Naive thymus-derived CD8-positive, alpha-beta T cell (primary cell): ENCODE measurements at regions not wholly inside any gene's neighbourhood (a gene's known extent, or its start where the extent isn't known, plus 50 kb on each side); places are given as distances from the start of the nearest gene placed in this dataset.

Experiments used
- ATAC-seq, 2 donors: fragments of 150-1000 bp; cut with Tn5 transposase in 1 of 2; sonication (Bioruptor Pico), chemical (Tn5 transposase) in 1 of 2; 1 replicate in 1 of 2; 2 replicates in 1 of 2; pipeline ENCODE4 v1.10.0; 2021; ENCODE audit warnings: mild to moderate bottlenecking in 2 of 2, moderate library complexity in 2 of 2
- POLR2A ChIA-PET: fragments of 350-600 bp; sonication (Branson Sonifier 250); formaldehyde crosslinking; loops from one replicate; lab custom pipeline; 2021; ENCODE audit warnings: antibody characterized with exemption; lab: Charles Lee
- DNase-seq, 10 donors: peaks; one replicate each; pipeline versions ENCODE4 v3.0.0 to v3.0.0-alpha.2; 2020 to 2022
- H3K27ac Mint-ChIP-seq, 10 donors: one replicate each; pipeline ENCODE4 v1.8.0; 2020 to 2022; ENCODE audit warnings: mild to moderate bottlenecking in 10 of 10, mixed read lengths in 10 of 10, moderate library complexity in 4 of 10, inconsistent platforms in 1 of 10
- H3K27me3 Mint-ChIP-seq, 5 donors: one replicate each; pipeline ENCODE4 v1.8.0; 2021 to 2022; ENCODE audit warnings: mixed read lengths in 5 of 5
- H3K36me3 Mint-ChIP-seq, 3 donors: one replicate each; pipeline ENCODE4 v1.8.0; 2020 to 2022; ENCODE audit warnings: mixed read lengths in 3 of 3, mild to moderate bottlenecking in 2 of 3, inconsistent platforms in 1 of 3
- H3K4me1 Mint-ChIP-seq, 4 donors: one replicate each; pipeline ENCODE4 v1.8.0; 2021 to 2022; ENCODE audit warnings: mixed read lengths in 4 of 4
- H3K4me3 Mint-ChIP-seq, 10 donors: one replicate each; pipeline ENCODE4 v1.8.0; 2020 to 2022; ENCODE audit warnings: mild to moderate bottlenecking in 10 of 10, mixed read lengths in 10 of 10, moderate library complexity in 6 of 10, inconsistent platforms in 1 of 10
- H3K9me3 Mint-ChIP-seq, 9 donors: one replicate each; pipeline ENCODE4 v1.8.0; 2020 to 2022; ENCODE audit warnings: mixed read lengths in 9 of 9, mild to moderate bottlenecking in 3 of 9, inconsistent platforms in 1 of 9, moderate library complexity in 1 of 9

DNA sequence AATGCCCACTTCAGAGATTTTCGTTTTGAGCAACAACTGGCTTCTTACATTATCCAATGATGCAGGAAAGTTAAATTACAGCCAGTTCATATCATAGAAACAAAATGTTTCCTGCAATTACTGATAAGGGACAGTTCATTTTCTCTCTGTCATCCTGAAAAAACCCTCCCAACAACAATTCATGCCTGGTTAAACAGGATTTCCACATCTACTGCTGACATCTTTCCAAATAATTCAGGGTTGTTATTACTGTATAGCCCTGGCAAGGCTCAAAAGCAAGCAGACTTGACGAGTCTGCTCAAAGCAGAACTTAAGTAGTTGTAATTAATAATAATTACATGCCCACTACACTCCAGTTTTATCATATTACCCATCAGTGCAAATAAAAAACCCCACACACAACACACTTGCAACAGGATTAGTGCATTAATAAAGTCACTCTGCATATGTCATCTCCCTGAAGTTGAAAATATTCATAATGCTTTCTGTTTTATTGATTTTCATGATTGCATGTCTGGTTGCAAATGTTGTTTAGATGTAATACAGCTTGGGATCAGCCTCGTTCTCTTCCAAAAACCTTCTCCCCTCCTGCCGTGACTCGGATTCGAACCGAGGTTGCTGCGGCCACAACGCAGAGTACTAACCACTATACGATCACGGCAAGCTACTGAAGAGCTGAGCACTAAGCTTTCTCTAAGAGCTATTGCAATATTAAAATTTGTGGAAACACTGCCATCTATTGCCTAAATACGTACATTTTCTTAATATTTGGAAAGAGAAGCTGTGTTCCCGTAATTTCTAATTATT is 119.6 kb upstream of the NFIB start:
- H3K9me3 Mint-ChIP-seq, result peaks cover 0 to 8% (median 0%) of the 10 kb centered on the region in 9 donors

DNA sequence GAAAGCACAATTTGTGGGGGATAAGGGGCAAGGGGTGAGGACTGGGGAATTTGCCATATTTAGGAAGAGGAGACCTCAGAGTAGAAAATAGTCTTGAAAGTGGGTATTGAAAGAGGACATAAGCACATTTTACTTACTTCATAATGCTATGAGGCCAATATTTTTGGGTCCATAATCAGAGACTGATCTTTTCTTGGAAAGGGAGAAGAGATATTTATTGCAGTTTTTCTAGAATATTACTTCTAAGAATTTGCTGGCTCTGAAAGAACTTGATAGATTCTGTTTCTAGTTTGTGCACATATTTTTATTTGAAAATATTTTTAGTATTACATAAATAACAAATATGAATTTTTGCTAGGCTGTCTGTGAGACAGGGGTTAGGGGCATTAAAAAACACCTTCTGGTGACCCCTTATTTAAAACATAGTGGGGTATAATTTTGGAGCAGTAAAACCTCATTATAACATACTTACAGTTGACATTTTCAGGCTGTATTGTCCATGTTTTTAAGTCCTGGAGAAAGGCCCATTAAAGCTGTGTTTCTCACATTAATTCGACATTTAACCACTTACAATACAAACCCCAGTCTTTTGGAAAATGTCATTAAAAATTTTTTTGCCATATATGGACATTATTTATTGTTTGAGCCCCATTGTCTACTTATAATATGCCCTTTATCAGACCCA is 118.9 kb upstream of the NFIB start:
- ATAC-seq, result no peak
- Mint-ChIP-seq H3K27ac (no peak overlapping the region), H3K4me1 (peaks cover 0 to 15% (median 2%) of the 10 kb centered on the region in 4 donors), H3K36me3 (no peaks in the 10 kb centered on the region), H3K9me3 (peaks cover 0 to 8% (median 0%) of the 10 kb centered on the region in 9 donors), H3K27me3 (peaks cover 14 to 39% (median 20%) of the 10 kb centered on the region in 5 donors), H3K4me3 (no peak overlapping the region)
- DNase-seq, result no peak
- POLR2A ChIA-PET, result no interaction called here

More for the DNA sequence above, 119.6 kb upstream of the NFIB start:
- no peaks in the 10 kb centered on the region for H3K36me3 Mint-ChIP-seq
- no peak overlapping the region for H3K27ac Mint-ChIP-seq
- no peak for DNase-seq
- H3K27me3 Mint-ChIP-seq, result peaks cover 12 to 39% (median 23%) of the 10 kb centered on the region in 5 donors
- ATAC-seq, result no peak
- H3K4me3 Mint-ChIP-seq, result no peak overlapping the region
- H3K4me1 Mint-ChIP-seq, result peaks cover 0 to 9% (median under 1%) of the 10 kb centered on the region in 4 donors
- POLR2A ChIA-PET, result no interaction called here

DNA sequence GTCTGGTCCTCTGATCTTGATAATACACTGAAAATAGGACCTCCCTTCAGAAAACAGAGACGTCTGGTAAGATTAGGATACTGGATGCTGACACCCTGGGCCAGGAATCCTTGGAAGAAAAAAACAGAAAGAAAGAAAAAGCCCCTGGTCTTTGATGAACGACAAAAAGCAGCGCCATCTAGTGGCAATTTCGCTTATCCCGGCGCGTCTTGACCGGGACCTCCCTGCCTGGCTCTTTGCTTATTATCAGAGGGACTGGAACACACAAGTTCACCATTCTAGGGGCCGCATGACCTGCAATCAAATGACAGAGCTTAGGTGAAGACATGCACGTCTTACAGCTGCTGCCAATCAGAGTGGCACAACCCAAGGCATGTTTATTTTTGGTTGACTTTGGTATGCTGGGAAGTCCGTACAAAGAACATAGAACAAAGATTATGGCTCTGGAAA is 114.9 kb upstream of the NFIB start:
- no peak for ATAC-seq
- Mint-ChIP-seq H3K4me1 (peaks cover 0 to 14% (median 2%) of the 10 kb centered on the region in 4 donors), H3K9me3 (peaks cover 0 to 8% (median 0%) of the 10 kb centered on the region in 9 donors), H3K27ac (no peak overlapping the region), H3K27me3 (peaks cover 10 to 45% (median 13%) of the 10 kb centered on the region in 5 donors), H3K4me3 (peak overlapping the region in 1 of 10 donors; percentile 15), H3K36me3 (no peaks in the 10 kb centered on the region)
- peak in 3 of 10 donors; percentile 1 to 12 (median 5) for DNase-seq
- POLR2A ChIA-PET, result no interaction called here

DNA sequence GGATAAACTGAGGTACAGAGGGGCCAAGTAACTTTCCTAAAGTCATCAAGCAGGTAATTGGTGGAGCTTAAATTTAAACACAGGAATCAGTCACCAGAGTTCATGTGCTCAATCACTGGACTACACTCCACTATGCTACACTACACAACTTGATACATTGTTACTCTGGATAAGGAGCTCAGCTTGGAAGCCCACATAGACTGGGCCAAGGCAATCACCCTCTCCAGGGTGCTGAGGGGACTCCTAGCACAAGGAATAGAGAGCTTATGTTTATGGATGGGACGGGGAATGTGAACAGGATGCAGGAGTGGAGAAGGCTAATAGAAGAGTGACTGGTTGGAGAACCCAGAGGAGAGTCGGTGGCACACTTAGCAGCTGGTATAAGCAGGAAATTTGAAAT is 113.5 kb upstream of the NFIB start:
- no peak for DNase-seq
- peaks cover 0 to 8% (median 0%) of the 10 kb centered on the region in 9 donors for H3K9me3 Mint-ChIP-seq
- peaks cover 6 to 38% (median 11%) of the 10 kb centered on the region in 5 donors for H3K27me3 Mint-ChIP-seq
- no peak overlapping the region for H3K4me3 Mint-ChIP-seq
- H3K27ac Mint-ChIP-seq, result no peak overlapping the region
- POLR2A ChIA-PET, result no interaction called here
- H3K4me1 Mint-ChIP-seq, result peaks cover 0 to 9% (median under 1%) of the 10 kb centered on the region in 4 donors
- H3K36me3 Mint-ChIP-seq, result no peaks in the 10 kb centered on the region
- ATAC-seq, result no peak

DNA sequence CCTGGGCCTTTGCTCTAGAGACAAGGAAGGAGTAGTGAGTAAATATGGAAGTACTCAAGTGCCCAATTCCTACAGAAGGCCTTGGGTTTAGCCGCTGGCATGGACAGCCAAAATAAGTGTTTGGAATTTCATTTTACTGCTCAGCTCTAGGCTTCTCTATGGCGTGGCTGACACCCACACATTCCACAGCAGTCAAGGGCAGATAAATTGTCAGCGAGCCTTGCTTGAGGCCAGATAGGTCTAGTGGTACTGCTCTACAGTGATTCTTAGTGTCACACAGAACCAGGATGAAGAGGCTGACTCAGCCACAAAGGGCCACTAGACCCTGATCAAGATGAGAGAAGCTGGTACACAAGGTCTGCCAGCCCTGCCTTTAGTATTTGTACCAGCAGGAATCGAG is 111.0 kb upstream of the NFIB start:
- ATAC-seq, result no peak

DNA sequence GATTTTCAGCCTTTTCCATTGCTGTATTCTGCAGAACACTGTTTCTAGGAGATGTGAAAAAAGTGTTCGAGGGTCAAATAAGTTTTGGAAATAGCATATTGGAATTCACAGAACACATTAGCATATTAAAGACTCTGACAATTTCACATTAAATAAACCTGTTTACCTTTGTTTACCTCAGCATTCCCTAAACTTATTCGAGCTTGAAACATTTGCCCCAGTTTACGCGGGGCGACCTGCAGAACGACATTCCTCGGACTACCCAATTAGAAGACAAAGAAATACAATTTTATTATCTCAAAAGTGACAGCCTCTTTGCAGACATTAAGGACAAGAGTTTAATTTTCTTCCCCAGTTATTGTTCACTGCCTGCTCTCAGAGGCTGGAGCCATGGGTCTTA is 110.3 kb upstream of the NFIB start:
- Mint-ChIP-seq H3K27ac (no peak overlapping the region), H3K4me1 (peaks cover 0 to 9% (median under 1%) of the 10 kb centered on the region in 4 donors), H3K27me3 (peaks cover 5 to 38% (median 6%) of the 10 kb centered on the region in 5 donors), H3K4me3 (no peak overlapping the region), H3K36me3 (no peaks in the 10 kb centered on the region), H3K9me3 (peaks cover 0 to 2% (median 0%) of the 10 kb centered on the region in 9 donors)
- POLR2A ChIA-PET, result no interaction called here
- no peak for ATAC-seq
- DNase-seq, result no peak

More for the DNA sequence above, 111.0 kb upstream of the NFIB start:
- no peak overlapping the region for H3K27ac Mint-ChIP-seq
- peaks cover 0 to 2% (median 0%) of the 10 kb centered on the region in 9 donors for H3K9me3 Mint-ChIP-seq
- peaks cover 5 to 38% (median 7%) of the 10 kb centered on the region in 5 donors for H3K27me3 Mint-ChIP-seq
- H3K36me3 Mint-ChIP-seq, result no peaks in the 10 kb centered on the region
- no peak overlapping the region for H3K4me3 Mint-ChIP-seq
- POLR2A ChIA-PET, result no interaction called here
- no peak for DNase-seq
- H3K4me1 Mint-ChIP-seq, result peaks cover 0 to 9% (median under 1%) of the 10 kb centered on the region in 4 donors

DNA sequence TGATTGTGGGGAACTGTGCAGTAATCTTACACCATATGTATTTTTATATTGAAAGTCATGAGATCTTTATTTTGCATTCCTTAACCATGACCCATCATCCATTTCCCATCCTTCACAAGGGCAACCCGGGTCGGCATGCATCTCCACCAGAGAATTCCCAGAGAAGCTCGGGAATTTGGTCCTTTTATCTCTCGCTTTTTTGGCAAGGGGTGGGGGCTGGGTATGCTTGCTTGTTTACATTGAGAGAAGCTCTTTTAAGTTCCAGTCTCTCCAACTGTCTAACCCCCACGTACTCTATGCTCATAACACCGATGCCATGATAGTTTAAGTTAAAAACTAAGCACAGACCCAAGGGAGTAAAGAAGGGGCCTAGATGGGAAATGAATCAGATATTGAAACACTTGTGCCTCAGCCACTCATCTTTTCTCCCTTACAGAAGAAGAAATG is 109.9 kb upstream of the NFIB start:
- ATAC-seq (no peak), DNase-seq (no peak)
- POLR2A ChIA-PET, result no interaction called here
- H3K36me3 Mint-ChIP-seq, result no peaks in the 10 kb centered on the region
- peaks cover 0 to 9% (median under 1%) of the 10 kb centered on the region in 4 donors for H3K4me1 Mint-ChIP-seq
- H3K27me3 Mint-ChIP-seq, result peaks cover 2 to 33% (median 6%) of the 10 kb centered on the region in 5 donors
- no peak overlapping the region for H3K4me3 Mint-ChIP-seq
- no peak overlapping the region for H3K27ac Mint-ChIP-seq
- peaks cover 0 to 2% (median 0%) of the 10 kb centered on the region in 9 donors for H3K9me3 Mint-ChIP-seq

DNA sequence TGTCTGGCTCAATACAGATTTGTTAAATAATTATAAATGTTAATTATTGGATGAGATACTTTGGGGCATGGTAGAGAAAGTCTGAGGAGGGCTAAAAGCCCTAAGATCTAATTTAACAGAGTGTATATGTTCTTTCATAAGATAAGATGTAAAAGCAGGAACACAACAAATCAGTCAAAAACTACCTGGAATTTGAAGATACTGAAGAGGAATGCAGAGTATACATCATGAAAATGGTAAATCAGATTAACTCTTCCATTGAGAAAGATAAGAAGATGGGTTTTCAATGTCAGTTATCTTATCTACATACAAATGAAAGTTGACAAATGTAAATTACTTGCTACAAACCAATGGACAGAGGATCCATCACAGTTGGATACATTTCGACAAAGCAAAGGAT is 107.3 kb upstream of the NFIB start:
- POLR2A ChIA-PET, result no interaction called here
- Mint-ChIP-seq H3K27ac (no peak overlapping the region), H3K27me3 (peaks cover 0 to 14% (median 6%) of the 10 kb centered on the region in 5 donors), H3K4me1 (no peaks in the 10 kb centered on the region), H3K9me3 (no peaks in the 10 kb centered on the region), H3K36me3 (no peaks in the 10 kb centered on the region), H3K4me3 (no peak overlapping the region)
- no peak for DNase-seq
- ATAC-seq, result no peak

DNA sequence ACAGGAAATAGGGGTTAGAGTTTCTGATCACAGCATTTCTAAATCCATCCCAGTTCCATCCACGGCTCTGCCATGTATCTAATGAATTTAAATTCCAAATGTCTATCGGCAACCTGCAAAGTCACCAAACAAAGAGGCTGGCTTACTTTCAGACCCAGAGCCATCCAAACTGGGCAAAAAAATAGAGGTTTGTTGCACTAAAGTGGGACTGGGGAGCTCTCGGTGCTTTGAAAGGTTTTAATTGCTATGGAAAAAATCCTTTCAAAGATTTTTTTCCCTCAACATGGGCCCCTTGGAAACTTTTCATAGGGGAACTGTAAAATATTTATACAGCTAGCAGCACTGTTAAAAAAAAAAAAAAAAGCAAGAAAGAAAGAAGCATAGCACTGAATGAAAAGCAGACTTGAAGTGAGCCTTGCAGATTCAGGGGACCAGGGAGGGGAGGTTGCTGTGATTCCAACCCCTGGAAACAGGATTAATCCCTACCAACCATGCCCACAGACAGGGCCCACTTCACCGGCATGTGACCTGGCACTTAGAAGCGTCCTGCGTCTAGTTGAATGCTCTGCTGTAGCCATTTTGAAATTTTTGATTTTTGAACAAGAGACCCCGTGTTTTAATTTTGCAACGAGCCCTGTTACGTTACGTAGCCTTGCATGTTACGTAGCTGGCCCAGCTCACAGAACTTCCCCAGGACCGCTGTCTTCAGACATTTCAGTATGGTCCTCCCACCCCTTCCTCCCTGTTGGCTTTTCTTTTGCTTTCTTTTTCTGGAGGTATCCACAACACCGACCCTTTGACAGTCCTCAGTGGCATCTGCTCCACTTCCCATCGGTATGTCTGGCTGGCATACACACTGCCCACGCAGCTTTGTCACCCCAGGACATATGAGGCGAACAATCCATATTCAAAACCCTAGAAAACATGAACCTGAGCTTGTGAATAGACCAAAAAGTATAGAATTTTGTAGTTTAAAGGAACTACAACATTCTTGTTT is 105.3 kb upstream of the NFIB start:
- Mint-ChIP-seq H3K9me3 (no peaks in the 10 kb centered on the region), H3K27me3 (peaks cover 0 to 9% (median 0%) of the 10 kb centered on the region in 5 donors), H3K4me1 (no peaks in the 10 kb centered on the region), H3K27ac (no peak overlapping the region), H3K36me3 (no peaks in the 10 kb centered on the region), H3K4me3 (no peak overlapping the region)
- DNase-seq (no peak), ATAC-seq (no peak)
- POLR2A ChIA-PET, result no interaction called here

DNA sequence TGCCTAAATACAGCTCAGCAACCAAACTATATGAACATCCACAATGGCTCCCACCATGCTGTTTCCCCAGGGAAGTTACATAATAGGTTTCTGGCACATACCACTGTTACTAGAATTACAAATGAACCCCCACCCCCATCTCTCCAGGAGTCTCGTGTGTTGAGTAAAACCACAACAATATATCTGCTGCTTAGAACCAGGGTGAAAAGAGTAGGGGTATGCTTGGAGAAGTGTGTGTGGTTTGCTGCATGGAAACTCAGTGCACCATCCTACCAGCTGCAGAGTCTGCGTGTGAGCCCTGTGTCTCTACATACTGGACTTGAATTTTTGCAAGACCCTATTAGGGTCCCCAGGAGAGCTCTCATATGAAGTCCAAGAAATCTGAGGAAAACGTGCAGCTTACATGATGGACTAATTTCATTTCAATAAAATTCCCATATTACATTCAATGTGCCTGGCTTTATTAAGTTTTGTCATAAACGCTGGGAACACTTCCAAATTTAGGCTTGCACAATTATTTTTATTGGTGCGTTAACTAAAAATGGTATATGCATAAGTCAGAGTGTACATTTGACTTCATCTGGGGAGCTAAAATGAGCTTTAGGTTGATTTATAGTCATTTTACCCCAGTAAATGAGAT is 104.5 kb upstream of the NFIB start:
- DNase-seq, result no peak
- POLR2A ChIA-PET, result no interaction called here
- no peaks in the 10 kb centered on the region for H3K9me3 Mint-ChIP-seq
- no peaks in the 10 kb centered on the region for H3K36me3 Mint-ChIP-seq
- no peaks in the 10 kb centered on the region for H3K4me1 Mint-ChIP-seq
- H3K4me3 Mint-ChIP-seq, result no peak overlapping the region
- no peak for ATAC-seq
- peaks cover 0 to 7% (median 0%) of the 10 kb centered on the region in 5 donors for H3K27me3 Mint-ChIP-seq
- peak overlapping the region in 1 of 10 donors; percentile 2 for H3K27ac Mint-ChIP-seq

DNA sequence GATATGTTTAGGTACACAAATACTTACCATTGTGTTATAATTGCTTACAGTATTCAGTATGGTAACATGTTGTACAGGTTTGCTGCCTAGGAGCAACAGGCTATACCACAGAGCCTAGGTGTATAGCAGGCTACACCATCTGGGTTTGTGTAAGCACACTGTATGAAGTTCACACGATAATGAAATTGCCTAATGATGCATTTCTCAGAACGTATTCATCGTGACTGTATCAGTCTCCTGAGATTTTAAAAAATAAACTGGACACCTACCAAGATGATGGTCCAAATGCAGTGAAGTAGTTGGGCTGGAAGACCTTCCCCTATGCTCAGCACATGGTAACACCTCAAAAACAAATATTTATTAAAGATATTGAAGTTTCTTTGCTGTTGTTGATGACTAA is 103.3 kb upstream of the NFIB start:
- H3K4me3 Mint-ChIP-seq, result no peak overlapping the region
- ATAC-seq (no peak), DNase-seq (no peak)
- H3K27me3 Mint-ChIP-seq, result peaks cover 0 to 5% (median 0%) of the 10 kb centered on the region in 5 donors
- no peaks in the 10 kb centered on the region for H3K9me3 Mint-ChIP-seq
- POLR2A ChIA-PET, result no interaction called here
- no peaks in the 10 kb centered on the region for H3K36me3 Mint-ChIP-seq
- H3K4me1 Mint-ChIP-seq, result no peaks in the 10 kb centered on the region
- H3K27ac Mint-ChIP-seq, result no peak overlapping the region

DNA sequence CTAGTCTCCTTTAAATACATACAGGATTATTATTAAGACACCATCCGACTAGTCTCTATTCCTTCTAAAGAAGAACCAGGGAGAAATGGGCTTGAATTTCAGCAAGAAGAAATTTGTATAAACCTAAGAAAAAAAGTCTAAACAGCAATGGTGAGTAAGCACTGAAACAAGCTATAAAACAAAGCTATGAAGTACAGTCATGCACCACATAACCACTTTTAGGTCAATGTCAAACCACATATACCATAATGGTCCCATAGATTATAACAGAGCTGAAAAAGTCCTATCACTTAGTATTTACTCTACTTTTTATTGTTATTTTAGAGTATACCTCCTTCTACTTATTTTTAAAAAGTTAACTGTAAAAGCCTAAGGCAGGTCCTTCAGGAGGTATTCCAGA is 102.0 kb upstream of the NFIB start:
- DNase-seq (no peak), ATAC-seq (no peak)
- Mint-ChIP-seq H3K27me3 (peaks cover 0 to 5% (median 0%) of the 10 kb centered on the region in 5 donors), H3K4me3 (no peak overlapping the region), H3K27ac (no peak overlapping the region), H3K4me1 (no peaks in the 10 kb centered on the region), H3K36me3 (no peaks in the 10 kb centered on the region), H3K9me3 (no peaks in the 10 kb centered on the region)
- POLR2A ChIA-PET, result no interaction called here
